ENCODE measurements at regions not wholly inside any gene's neighbourhood (a gene's known extent, or its start where the extent isn't known, plus 50 kb on each side); places are given as distances from the start of the nearest gene placed in this dataset.
"Not testable (repeated sequence)": the region's sequence is repeated elsewhere in the genome, so short reads cannot be mapped to it uniquely, and the experiment has no call there.

GRCh38 chr16:18217741-18218140, 118.8 kb downstream of the NPIPA8 start:
- TF ChIP-seq RFX5 (IDR thresholded peaks at IDR 0.05); RAD21 (conservative IDR thresholded peaks at IDR 0.05 in 1 of 2, IDR thresholded peaks at IDR 0.05 in 1 of 2); BCL3 (IDR thresholded peaks at IDR 0.05); MAZ (IDR thresholded peaks at IDR 0.05; ENCODE audit: borderline replicate concordance, low read depth, low read length): not testable (repeated sequence)
- TF ChIP-seq, protein P1, sequence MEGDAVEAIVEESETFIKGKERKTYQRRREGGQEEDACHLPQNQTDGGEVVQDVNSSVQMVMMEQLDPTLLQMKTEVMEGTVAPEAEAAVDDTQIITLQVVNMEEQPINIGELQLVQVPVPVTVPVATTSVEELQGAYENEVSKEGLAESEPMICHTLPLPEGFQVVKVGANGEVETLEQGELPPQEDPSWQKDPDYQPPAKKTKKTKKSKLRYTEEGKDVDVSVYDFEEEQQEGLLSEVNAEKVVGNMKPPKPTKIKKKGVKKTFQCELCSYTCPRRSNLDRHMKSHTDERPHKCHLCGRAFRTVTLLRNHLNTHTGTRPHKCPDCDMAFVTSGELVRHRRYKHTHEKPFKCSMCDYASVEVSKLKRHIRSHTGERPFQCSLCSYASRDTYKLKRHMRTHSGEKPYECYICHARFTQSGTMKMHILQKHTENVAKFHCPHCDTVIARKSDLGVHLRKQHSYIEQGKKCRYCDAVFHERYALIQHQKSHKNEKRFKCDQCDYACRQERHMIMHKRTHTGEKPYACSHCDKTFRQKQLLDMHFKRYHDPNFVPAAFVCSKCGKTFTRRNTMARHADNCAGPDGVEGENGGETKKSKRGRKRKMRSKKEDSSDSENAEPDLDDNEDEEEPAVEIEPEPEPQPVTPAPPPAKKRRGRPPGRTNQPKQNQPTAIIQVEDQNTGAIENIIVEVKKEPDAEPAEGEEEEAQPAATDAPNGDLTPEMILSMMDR (IDR thresholded peaks at IDR 0.05), result not testable (repeated sequence)
